Brain microvascular endothelial cell (primary cell): ENCODE measurements at regions not wholly inside any gene's neighbourhood (a gene's known extent, or its start where the extent isn't known, plus 50 kb on each side); places are given as distances from the start of the nearest gene placed in this dataset.

Experiments
- DNase-seq: peaks from one replicate; pipeline ENCODE4 v3.0.0-alpha.2; 2020
- H3K27ac ChIP-seq: fragments of 250-450 bp; sonication (Bioruptor Pico); 2 replicates; pipeline ENCODE4 v1.5.1; 2020; ENCODE audit warnings: mild to moderate bottlenecking, moderate library complexity
- H3K27me3 ChIP-seq: fragments of 250-450 bp; sonication (Bioruptor Pico); replicated peaks from 2 replicates; pipeline ENCODE4 v1.5.1; 2020; ENCODE audit warnings: mild to moderate bottlenecking
- H3K36me3 ChIP-seq: fragments of 250-450 bp; sonication (Bioruptor Pico); replicated peaks from 2 replicates; pipeline ENCODE4 v1.5.1; 2020; ENCODE audit warnings: mild to moderate bottlenecking
- H3K4me3 ChIP-seq: 2 replicates; pipeline ENCODE4 v1.5.1; 2011; ENCODE audit warnings: low read depth, mild to moderate bottlenecking, control low read depth, low read length, moderate library complexity
- CTCF ChIP-seq: IDR thresholded peaks from 2 replicates; pipeline ENCODE4 v1.5.1; 2011; ENCODE audit warnings: low read depth, mild to moderate bottlenecking, moderate library complexity, low read length, control low read depth, inconsistent platforms; ENCODE audit errors: missing control alignments
- in situ Hi-C: cut with HindIII; loops from 2 replicates; pipeline ENCODE4 v1.10.0; 2017; ENCODE audit warnings: low sequenced_read_pairs, low pct_ligation_motif_present

DNA sequence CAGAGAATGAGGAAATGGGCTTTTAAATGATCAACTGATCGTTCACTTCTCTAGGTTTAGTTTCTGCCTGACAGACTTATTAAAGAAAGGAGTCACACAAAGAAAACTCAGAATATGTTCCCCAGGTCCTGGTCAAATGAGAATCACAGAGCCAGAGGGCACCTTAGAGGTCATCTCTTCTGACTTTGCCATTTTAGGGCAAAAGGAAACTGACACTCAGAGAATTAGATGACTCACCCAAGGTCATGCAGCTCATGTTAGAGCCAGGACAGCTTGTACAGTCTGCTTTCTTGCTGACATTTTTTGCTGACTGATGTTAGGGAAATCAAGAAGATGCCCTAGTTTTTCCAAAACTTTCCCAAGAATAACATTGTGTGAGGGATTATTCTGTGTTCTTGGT is 312.7 kb upstream of the SP8 start:
- in situ Hi-C loops = no loop called here
- Histone ChIP-seq H3K36me3 (no peaks in the 10 kb centered on the region), H3K27me3 (no peaks in the 10 kb centered on the region), H3K27ac (no peak overlapping the region), H3K4me3 (no peak overlapping the region)
- no peak for DNase-seq
- no peak for TF ChIP-seq CTCF

DNA sequence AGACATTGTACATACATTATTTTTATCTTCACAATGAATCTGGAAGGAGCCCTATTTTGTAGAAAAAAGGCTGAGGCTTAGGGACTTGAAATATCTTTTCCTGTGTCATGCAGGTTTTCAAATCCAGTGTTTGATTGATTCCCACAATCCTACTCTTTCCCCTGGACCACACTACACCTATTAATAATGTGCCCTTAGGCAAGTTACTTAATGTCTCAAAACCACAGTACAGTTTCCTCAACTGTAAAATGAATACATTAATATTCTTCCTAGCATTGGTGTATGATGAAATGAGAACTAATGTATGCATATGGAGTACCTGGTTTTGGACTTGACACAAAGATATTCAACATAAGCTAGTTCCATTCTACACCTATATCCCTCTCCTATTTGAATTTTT is 313.3 kb upstream of the SP8 start:
- no peak for DNase-seq
- Histone ChIP-seq H3K27me3 (no peaks in the 10 kb centered on the region), H3K36me3 (no peaks in the 10 kb centered on the region), H3K27ac (no peak overlapping the region), H3K4me3 (no peak overlapping the region)
- TF ChIP-seq CTCF = no peak
- in situ Hi-C loops = no loop called here

DNA sequence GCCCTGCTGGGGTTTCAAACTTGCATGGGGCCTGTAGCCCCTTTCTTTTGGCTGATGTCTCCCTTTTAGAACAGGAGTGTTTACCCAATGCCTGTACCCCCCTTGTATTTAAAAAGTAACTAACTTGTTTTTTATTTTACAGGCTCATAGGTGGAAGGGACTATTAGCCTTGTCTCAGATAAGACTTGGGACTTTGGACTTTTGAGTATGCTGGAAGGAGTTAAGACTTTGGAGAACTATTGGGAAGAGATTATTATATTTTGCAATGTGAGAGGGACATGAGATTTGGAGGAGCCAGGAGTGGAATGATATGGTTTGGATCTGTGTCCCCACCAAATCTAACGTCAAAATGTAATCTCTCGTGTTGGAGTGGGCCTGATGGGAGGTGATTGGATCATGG is 314.9 kb upstream of the SP8 start:
- Histone ChIP-seq H3K27me3 (no peaks in the 10 kb centered on the region), H3K4me3 (no peak overlapping the region), H3K36me3 (no peaks in the 10 kb centered on the region), H3K27ac (no peak overlapping the region)
- in situ Hi-C loops = no loop called here
- no peak for TF ChIP-seq CTCF
- no peak for DNase-seq

DNA sequence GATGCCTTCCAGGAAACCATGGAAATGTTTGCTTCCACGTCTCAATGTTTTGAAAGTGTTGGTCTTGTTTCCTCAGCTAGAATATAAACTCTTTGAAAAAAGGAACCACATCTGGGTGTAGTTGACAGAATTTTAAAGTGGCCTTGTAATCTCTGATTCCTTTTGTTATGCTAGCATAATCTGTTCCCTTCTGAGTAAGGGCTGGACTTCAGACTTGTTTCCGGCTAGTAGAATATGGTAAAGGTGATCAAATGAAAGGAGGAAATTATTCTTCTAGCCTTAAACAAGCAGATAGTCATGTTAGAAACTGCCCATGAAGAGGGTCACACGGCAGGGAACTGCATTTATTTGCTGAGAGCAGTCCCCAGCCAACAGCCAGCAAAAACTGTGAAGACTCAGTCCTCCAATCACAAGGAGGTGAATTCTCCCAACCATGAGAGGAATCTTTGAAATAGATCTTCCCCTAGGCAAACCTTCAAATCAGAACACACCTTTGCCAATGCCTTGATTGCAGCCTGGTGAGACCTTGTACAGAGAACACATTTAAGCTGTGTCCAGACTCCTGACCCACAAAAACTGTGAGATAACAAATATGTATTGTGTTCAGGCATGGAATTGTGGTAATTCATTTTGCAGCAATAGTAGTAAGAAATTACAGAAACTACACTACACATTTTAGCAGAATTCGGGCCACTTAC is 316.9 kb upstream of the SP8 start:
- no peaks in the 10 kb centered on the region for H3K27me3 ChIP-seq
- in situ Hi-C loops = no loop called here
- no peak overlapping the region for H3K4me3 ChIP-seq
- no peaks in the 10 kb centered on the region for H3K36me3 ChIP-seq
- DNase-seq = no peak
- H3K27ac ChIP-seq = no peak overlapping the region
- no peak for TF ChIP-seq CTCF

GRCh38 chr7:21104124-21104500 is 317.4 kb upstream of the SP8 start:
- Histone ChIP-seq H3K36me3 (no peaks in the 10 kb centered on the region), H3K27ac (no peak overlapping the region), H3K4me3 (no peak overlapping the region), H3K27me3 (no peaks in the 10 kb centered on the region)
- no peak for DNase-seq
- no peak for TF ChIP-seq CTCF
- in situ Hi-C loops = no loop called here

GRCh38 chr7:21106296-21106732 is 319.6 kb upstream of the SP8 start:
- TF ChIP-seq CTCF = no peak
- H3K4me3 ChIP-seq = no peak overlapping the region
- H3K36me3 ChIP-seq = no peaks in the 10 kb centered on the region
- H3K27me3 ChIP-seq = no peaks in the 10 kb centered on the region
- DNase-seq = no peak
- in situ Hi-C loops = no loop called here
- H3K27ac ChIP-seq = no peak overlapping the region
